Mesendoderm (in vitro differentiated cells): ENCODE measurements at regions not wholly inside any gene's neighbourhood (a gene's known extent, or its start where the extent isn't known, plus 50 kb on each side); places are given as distances from the start of the nearest gene placed in this dataset.

Experiments used
- DNase-seq: peaks from one replicate; pipeline ENCODE4 v3.0.0; 2013
- H2AK5ac ChIP-seq: 2 replicates; pipeline ENCODE4 v1.6.1; 2013; ENCODE audit warnings: low read length, inconsistent platforms
- H2BK120ac ChIP-seq: 2 replicates; pipeline ENCODE4 v1.6.1; 2013; ENCODE audit warnings: low read depth, mild to moderate bottlenecking, low read length, moderate library complexity, mixed read lengths
- H2BK15ac ChIP-seq: replicated peaks from 2 replicates; pipeline ENCODE4 v1.6.1; 2013; ENCODE audit warnings: low read depth, mild to moderate bottlenecking, moderate library complexity
- H2BK5ac ChIP-seq: 2 replicates; pipeline ENCODE4 v1.6.1; 2013; ENCODE audit warnings: low read length, inconsistent platforms
- H3K18ac ChIP-seq: 2 replicates; pipeline ENCODE4 v1.6.1; 2013; ENCODE audit warnings: mild to moderate bottlenecking, low read length, mixed read lengths
- H3K23ac ChIP-seq: one replicate; pipeline ENCODE4 v1.6.1; 2013; ENCODE audit warnings: low read length
- H3K27ac ChIP-seq: 2 replicates; pipeline ENCODE4 v1.5.1; 2013; ENCODE audit warnings: low read depth, mild to moderate bottlenecking, inconsistent platforms, low read length, moderate library complexity
- H3K27me3 ChIP-seq: 2 replicates; pipeline ENCODE4 v1.6.1; 2013; ENCODE audit warnings: low read length, control low read depth, mild to moderate bottlenecking, inconsistent platforms; ENCODE audit not compliant: insufficient read depth, poor library complexity
- H3K36me3 ChIP-seq: 2 replicates; pipeline ENCODE4 v1.6.1; 2013; ENCODE audit warnings: low read length, inconsistent platforms; ENCODE audit not compliant: control insufficient read depth, insufficient read depth
- H3K4ac ChIP-seq: one replicate; pipeline ENCODE4 v1.6.1; 2013; ENCODE audit warnings: low read depth, mild to moderate bottlenecking, low read length, moderate library complexity
- H3K4me1 ChIP-seq: 2 replicates; pipeline ENCODE4 v1.6.1; 2013; ENCODE audit warnings: low read depth, low read length, inconsistent platforms; ENCODE audit not compliant: control insufficient read depth
- H3K4me2 ChIP-seq: 2 replicates; pipeline ENCODE4 v1.6.1; 2013; ENCODE audit warnings: low read length
- H3K4me3 ChIP-seq: 2 replicates; pipeline ENCODE4 v1.5.1; 2013; ENCODE audit warnings: mild to moderate bottlenecking, low read length
- H3K56ac ChIP-seq: one replicate; pipeline ENCODE4 v1.6.1; 2013; ENCODE audit warnings: low read length
- H3K79me1 ChIP-seq: 2 replicates; pipeline ENCODE4 v1.6.1; 2013; ENCODE audit warnings: low read length, inconsistent platforms
- H3K79me2 ChIP-seq: 2 replicates; pipeline ENCODE4 v1.6.1; 2013; ENCODE audit warnings: mild to moderate bottlenecking, low read length; ENCODE audit not compliant: control insufficient read depth, insufficient read depth
- H3K9ac ChIP-seq: 2 replicates; pipeline ENCODE4 v1.6.1; 2013; ENCODE audit warnings: low read length, inconsistent platforms
- H4K5ac ChIP-seq: one replicate; pipeline ENCODE4 v1.6.1; 2013; ENCODE audit warnings: low read length
- H4K8ac ChIP-seq: one replicate; pipeline ENCODE4 v1.6.1; 2013; ENCODE audit warnings: low read depth, mild to moderate bottlenecking, control low read depth, low read length, moderate library complexity
- WGBS: extraction: QIAGEN DNeasy Blood & Tissue Kit; methylation state at CpG from one replicate; pipeline ENCODE4 v1.1.7; 2013; ENCODE audit warnings: low lambda C conversion rate, missing lambda C conversion rate; ENCODE audit not compliant: insufficient coverage; ENCODE audit errors: extremely low coverage; 5-methylcytosine and 5-hydroxymethylcytosine counted together

DNA sequence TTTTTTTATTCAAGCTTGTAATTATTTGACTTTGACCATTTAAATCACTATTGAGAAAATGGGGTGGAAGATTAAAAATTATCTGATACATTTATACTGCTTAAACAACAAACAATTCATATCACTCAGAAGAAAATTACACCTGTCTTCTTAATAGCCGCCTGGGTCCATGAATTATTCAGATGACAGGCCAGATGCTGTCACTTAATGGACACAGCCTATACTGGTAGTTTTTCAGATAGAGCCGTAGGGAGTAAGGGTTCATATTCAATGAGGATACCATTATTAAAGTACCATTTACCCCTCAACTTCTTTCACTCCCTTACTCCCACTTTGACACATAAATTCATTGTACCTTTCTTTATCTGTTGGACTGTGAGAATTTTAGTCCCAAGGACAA, 1193.4 kb upstream of the MAP3K7 start:
- Histone ChIP-seq H3K23ac (no peak overlapping the region), H3K9ac (no peak overlapping the region), H2BK15ac (no peak overlapping the region), H2BK5ac (no peak overlapping the region), H3K27me3 (no peaks in the 10 kb centered on the region), H2BK120ac (no peak overlapping the region), H3K4me1 (no peaks in the 10 kb centered on the region), H3K4me3 (no peak overlapping the region), H4K8ac (no peak overlapping the region), H4K5ac (no peak overlapping the region), H3K36me3 (no peaks in the 10 kb centered on the region), H3K79me2 (no peaks in the 10 kb centered on the region), H2AK5ac (no peak overlapping the region), H3K79me1 (no peaks in the 10 kb centered on the region), H3K18ac (no peak overlapping the region), H3K4me2 (no peak overlapping the region), H3K4ac (no peak overlapping the region), H3K56ac (no peak overlapping the region), H3K27ac (no peak overlapping the region)
- DNase-seq: no peak
- no CpG with 5 or more reads among the region's 2 CpGs for WGBS

DNA sequence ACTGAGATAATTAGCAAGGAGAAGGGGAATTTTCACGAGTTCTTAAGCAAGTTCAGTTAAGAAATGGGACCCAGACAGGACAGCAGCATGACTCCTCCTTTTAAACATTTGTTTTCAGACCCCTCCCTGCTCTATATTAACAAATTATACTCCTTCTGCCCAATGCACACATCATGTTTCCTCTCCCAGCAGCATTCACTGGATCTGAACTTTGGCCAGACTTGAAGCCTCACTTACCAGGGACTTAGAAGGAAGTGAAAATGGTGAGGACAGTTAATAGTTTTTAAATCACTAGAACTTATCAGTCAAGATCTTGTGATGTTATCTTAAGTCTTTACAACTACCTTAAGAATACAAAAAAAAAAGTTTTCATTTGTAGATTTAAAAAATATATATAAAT, 1174.7 kb upstream of the MAP3K7 start:
- Histone ChIP-seq H3K4me1 (no peaks in the 10 kb centered on the region), H2BK120ac (no peak overlapping the region), H3K56ac (no peak overlapping the region), H3K79me2 (no peaks in the 10 kb centered on the region), H3K4me3 (no peak overlapping the region), H3K4me2 (no peak overlapping the region), H3K79me1 (no peaks in the 10 kb centered on the region), H3K9ac (no peak overlapping the region), H3K27ac (no peak overlapping the region), H3K36me3 (no peaks in the 10 kb centered on the region), H2BK5ac (no peak overlapping the region), H2AK5ac (no peak overlapping the region), H2BK15ac (no peak overlapping the region), H4K8ac (no peak overlapping the region), H3K23ac (no peak overlapping the region), H3K4ac (no peak overlapping the region), H4K5ac (no peak overlapping the region), H3K27me3 (no peaks in the 10 kb centered on the region), H3K18ac (no peak overlapping the region)
- no CpG with 5 or more reads among the region's 1 CpG for WGBS
- DNase-seq: no peak

DNA sequence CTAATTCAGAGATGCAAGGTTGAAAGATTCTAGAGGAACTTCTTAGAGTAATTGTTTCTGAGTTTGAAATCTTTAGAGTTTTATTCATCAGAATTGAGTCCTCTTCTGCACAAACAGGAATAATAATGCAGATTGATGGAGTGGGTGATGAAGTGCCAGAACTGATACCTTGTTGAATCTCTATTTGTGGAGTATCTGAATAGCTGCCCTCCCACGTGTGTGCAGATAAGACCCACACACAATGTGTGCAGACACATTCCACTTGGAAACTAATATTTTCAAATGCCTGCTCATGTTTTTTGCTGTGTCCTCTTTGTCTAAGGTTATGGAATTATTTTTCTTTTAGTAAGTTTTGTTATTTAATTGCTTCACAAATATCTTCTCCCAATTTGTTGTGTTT, 1167.8 kb upstream of the MAP3K7 start:
- no peak overlapping the region for H4K5ac ChIP-seq
- H3K9ac ChIP-seq: no peak overlapping the region
- H4K8ac ChIP-seq: no peak overlapping the region
- no peaks in the 10 kb centered on the region for H3K27me3 ChIP-seq
- WGBS: no CpG with 5 or more reads among the region's 1 CpG
- no peaks in the 10 kb centered on the region for H3K4me1 ChIP-seq
- H3K4ac ChIP-seq: no peak overlapping the region
- no peak overlapping the region for H2BK120ac ChIP-seq
- H3K23ac ChIP-seq: no peak overlapping the region
- H3K4me2 ChIP-seq: no peak overlapping the region
- H2BK15ac ChIP-seq: no peak overlapping the region
- DNase-seq: no peak
- no peak overlapping the region for H2AK5ac ChIP-seq
- H3K4me3 ChIP-seq: no peak overlapping the region
- H3K79me2 ChIP-seq: no peaks in the 10 kb centered on the region
- H3K18ac ChIP-seq: no peak overlapping the region
- H3K56ac ChIP-seq: no peak overlapping the region
- no peaks in the 10 kb centered on the region for H3K36me3 ChIP-seq
- no peak overlapping the region for H2BK5ac ChIP-seq
- H3K79me1 ChIP-seq: no peaks in the 10 kb centered on the region
- H3K27ac ChIP-seq: no peak overlapping the region

DNA sequence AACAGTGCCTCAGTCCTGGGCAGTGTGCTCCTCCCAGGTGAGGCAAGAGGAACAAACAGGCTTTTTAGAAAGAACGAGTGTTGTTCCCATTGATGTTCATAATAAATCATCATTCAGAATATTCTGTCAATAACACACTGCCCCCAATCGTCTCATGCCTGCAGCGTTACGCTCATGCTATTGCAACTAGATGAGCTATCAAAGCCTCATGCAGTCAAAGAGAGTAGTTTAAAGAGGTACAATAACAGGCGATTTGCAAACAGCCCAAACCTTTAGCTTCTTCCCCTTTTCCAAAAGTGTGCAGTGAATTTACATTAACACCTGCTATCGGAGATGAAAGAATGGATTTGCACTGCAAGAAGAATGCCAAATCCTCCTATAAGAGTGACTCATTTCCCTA, 1164.7 kb upstream of the MAP3K7 start:
- Histone ChIP-seq H4K8ac (no peak overlapping the region), H3K79me2 (no peaks in the 10 kb centered on the region), H3K27ac (no peak overlapping the region), H3K36me3 (no peaks in the 10 kb centered on the region), H3K79me1 (no peaks in the 10 kb centered on the region), H3K18ac (no peak overlapping the region), H3K27me3 (no peaks in the 10 kb centered on the region), H2AK5ac (no peak overlapping the region), H3K4me3 (no peak overlapping the region), H3K4me1 (no peaks in the 10 kb centered on the region), H2BK120ac (no peak overlapping the region), H2BK15ac (no peak overlapping the region), H3K4ac (no peak overlapping the region), H2BK5ac (no peak overlapping the region), H3K23ac (no peak overlapping the region), H3K56ac (no peak overlapping the region), H3K9ac (no peak overlapping the region), H4K5ac (no peak overlapping the region), H3K4me2 (no peak overlapping the region)
- no CpG with 5 or more reads among the region's 6 CpGs for WGBS
- no peak for DNase-seq

DNA sequence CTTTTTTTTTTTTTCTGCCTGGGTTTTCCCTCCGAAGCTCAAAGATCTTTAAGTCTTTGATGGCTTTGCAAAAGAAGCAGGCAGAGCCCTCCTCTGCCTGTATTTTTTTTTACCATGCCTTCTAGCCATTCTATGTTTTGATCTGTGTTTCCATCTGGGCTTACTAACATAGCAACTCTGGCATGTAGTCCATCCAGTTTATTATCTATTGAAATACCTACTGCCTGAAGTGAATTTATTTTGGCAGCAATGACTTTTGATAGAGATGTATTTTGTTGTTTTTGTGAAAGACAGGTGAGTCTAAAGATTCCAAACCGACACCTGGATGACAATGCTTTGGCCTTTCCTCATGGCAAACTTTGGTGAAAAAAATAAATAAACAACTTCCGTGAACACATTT, 1157.7 kb upstream of the MAP3K7 start:
- no CpG with 5 or more reads among the region's 3 CpGs for WGBS
- H4K8ac ChIP-seq: no peak overlapping the region
- H3K4me3 ChIP-seq: no peak overlapping the region
- H3K4ac ChIP-seq: no peak overlapping the region
- no peak overlapping the region for H3K23ac ChIP-seq
- H3K79me2 ChIP-seq: no peaks in the 10 kb centered on the region
- no peak overlapping the region for H3K27ac ChIP-seq
- no peak overlapping the region for H3K56ac ChIP-seq
- H3K79me1 ChIP-seq: no peaks in the 10 kb centered on the region
- no peak overlapping the region for H2AK5ac ChIP-seq
- H2BK5ac ChIP-seq: no peak overlapping the region
- H3K27me3 ChIP-seq: no peaks in the 10 kb centered on the region
- no peak overlapping the region for H3K9ac ChIP-seq
- no peaks in the 10 kb centered on the region for H3K4me1 ChIP-seq
- no peak overlapping the region for H2BK15ac ChIP-seq
- H3K36me3 ChIP-seq: no peaks in the 10 kb centered on the region
- H3K18ac ChIP-seq: no peak overlapping the region
- DNase-seq: no peak
- H4K5ac ChIP-seq: no peak overlapping the region
- H2BK120ac ChIP-seq: no peak overlapping the region
- H3K4me2 ChIP-seq: no peak overlapping the region

DNA sequence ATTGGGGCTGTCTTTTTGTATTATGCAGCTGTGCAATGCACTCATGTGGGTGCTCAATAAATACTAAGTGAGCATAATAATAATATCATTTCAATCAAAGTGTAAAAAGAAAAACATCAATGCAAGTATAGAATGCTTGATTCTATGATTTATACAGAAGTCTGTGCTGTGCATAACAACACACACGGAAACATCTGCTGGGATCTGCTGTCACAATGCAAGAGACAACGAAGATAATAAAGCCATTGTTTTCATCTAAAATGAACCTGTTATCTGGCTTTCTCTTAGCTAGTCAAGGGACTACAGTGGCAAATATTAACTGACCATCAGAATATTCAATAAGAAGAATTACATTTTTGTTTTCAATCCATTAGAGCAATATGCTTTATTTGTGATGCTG, 1156.9 kb upstream of the MAP3K7 start:
- H3K4me2 ChIP-seq: no peak overlapping the region
- no peak overlapping the region for H2BK15ac ChIP-seq
- no peaks in the 10 kb centered on the region for H3K27me3 ChIP-seq
- no peaks in the 10 kb centered on the region for H3K36me3 ChIP-seq
- no peaks in the 10 kb centered on the region for H3K79me2 ChIP-seq
- no peak overlapping the region for H2AK5ac ChIP-seq
- WGBS: no CpG with 5 or more reads among the region's 2 CpGs
- H2BK120ac ChIP-seq: no peak overlapping the region
- H3K23ac ChIP-seq: no peak overlapping the region
- H3K79me1 ChIP-seq: no peaks in the 10 kb centered on the region
- H3K56ac ChIP-seq: no peak overlapping the region
- H3K18ac ChIP-seq: no peak overlapping the region
- H4K8ac ChIP-seq: no peak overlapping the region
- H3K9ac ChIP-seq: no peak overlapping the region
- H3K4me3 ChIP-seq: no peak overlapping the region
- no peak overlapping the region for H3K27ac ChIP-seq
- no peak overlapping the region for H4K5ac ChIP-seq
- H3K4ac ChIP-seq: no peak overlapping the region
- no peak overlapping the region for H2BK5ac ChIP-seq
- no peaks in the 10 kb centered on the region for H3K4me1 ChIP-seq
- no peak for DNase-seq
